NOMO-1 (cell line): ENCODE measurements at regions not wholly inside any gene's neighbourhood (a gene's known extent, or its start where the extent isn't known, plus 50 kb on each side); places are given as distances from the start of the nearest gene placed in this dataset.
"Not testable (repeated sequence)": the region's sequence is repeated elsewhere in the genome, so short reads cannot be mapped to it uniquely, and the experiment has no call there.

ENCODE experiments used
- DNase-seq, 2 experiments: peaks; one replicate each; lab custom pipeline; 2025; ENCODE audit not compliant: unreplicated experiment in 2 of 2; lab: John Stamatoyannopoulos, UW

- no peak for DNase-seq
These were observed 71.4 kb upstream of the RASGRF1 start for GRCh38 chr15:79161837-79162508.

GRCh38 chr15:79160211-79160610, 69.6 kb upstream of the RASGRF1 start:
- DNase-seq, result no peak

DNA sequence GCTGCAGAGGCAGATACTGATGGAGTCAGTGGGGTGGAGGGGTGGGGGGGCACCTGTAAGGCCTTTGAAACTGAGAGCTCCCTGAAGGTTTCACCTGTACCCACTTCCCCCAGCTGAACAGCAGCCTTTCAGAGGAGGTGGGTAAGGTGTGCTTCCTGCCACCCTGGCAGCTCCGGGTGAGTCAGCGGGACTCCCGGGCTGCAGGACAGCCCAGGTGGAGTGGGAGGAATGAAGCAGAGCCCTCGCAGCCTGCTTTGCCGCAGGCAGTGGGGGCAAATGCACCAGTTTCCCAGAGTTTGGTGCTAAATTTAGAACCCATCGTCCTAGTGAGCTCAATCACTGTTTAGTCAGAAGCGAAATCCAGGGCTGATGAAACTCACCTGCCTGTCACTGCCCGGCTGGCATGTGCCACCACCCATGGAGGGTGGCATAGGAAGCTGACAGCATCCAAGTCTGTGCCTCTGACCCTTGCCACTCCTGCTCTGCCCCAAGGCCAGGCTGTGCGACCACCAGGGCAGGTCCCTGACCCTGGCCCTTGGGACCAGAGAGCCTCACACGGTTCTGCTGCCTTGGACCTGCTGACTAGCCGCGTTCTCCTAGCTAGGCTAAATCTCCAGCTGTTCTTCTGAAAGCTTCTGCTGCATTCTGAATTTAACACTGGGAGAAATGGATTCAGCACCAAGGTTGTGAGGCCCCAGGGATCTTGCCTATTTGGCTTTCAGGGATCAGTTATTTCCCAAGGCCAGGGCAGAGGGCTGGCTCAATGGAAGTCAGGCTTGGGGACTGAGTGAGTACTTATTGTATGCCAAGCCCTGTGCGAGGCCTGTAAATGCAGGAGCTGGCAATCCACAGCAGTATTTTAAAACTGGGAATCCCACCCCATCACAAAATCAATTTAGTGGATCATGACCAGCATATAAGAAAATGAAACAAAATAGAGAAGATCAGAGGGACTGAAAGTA, 67.3 kb upstream of the RASGRF1 start:
- DNase-seq, result no peak

DNA sequence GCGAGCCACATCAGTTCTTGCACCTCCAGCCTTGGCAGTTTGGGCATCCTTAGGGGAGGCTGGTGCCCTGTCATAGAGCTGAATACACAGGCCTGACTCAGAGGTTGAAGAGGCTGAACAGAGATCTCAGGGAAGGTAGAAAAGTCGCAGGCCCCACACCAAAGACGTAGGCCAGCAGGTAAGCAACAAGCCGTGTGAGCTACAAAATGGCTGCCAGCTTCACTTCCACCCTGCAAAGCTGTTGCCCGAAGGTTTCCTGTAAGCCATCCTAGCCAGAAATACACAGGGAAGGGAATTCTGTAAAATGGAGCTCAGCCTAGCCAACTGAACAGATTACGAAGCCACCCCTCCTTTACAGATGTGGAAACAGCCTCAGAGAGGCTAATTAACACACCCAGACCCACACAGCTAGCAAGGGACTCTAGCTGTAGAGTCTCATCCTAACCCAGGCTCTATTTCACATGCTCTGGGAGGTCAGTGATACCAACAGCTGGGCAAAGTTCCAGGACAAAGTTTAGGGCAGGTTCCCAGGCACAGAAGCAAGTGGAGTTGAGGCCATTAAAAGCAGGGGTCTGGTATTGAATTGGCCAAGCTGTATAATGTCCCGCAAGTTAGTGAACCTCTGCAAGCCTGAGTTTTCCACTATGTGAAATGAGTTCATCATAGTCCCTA, 66.3 kb upstream of the RASGRF1 start:
- DNase-seq, result no peak

DNA sequence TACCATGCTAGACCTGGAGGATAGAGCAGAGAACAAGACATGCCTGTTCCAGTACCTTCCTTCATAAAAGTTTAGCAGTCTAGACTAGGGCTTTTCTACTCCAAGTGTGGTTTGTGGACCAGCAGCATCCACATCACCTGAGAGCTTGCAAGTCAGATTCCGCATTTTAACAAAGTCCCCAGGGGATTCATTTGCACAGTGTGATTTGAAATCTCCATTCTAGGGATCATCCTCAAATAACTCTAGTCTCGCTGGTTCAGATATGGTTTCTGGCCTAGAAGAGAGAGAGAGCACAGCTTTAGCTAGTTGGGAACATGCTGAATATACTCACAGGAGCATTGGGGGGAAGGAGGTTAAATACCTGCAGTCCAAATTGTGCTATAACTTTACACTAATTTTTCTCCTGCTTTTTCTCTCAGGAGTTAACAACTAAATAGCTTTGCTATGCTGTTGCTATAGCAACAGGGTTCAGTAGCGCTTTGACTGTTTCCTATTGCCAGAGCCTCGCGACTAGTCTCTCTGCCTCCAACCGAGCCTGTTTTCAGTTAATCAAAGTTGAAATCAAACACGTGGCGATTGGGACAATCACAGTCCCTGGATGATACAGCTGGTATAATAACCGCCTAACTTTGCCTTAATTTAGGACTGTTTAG, 64.0 kb upstream of the RASGRF1 start:
- DNase-seq, result no peak

DNA sequence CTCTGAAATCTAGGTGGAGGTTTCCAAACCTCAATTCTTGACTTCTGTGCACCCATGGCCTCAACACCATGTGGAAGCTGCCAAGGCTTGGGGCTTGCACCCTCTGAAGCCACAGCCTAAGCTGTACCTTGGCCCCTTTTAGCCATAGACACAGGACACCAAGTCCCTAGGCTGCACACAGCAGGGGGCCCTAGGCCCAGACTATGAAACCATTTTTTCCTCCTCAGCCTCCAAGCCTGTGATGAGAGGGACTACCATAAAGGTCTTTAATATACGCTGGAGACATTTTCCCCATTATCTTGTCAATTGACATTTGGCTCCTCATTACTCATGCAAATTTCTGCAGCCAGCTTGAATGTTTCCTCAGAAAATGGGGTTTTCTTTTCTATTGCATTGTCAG, 53.7 kb upstream of the RASGRF1 start:
- not testable (repeated sequence) for DNase-seq

- DNase-seq, result no peak
These were observed 50.4 kb upstream of the RASGRF1 start for GRCh38 chr15:79140846-79141570.
